Right cardiac atrium (tissue), 5 donors: ENCODE measurements at regions not wholly inside any gene's neighbourhood (a gene's known extent, or its start where the extent isn't known, plus 50 kb on each side); places are given as distances from the start of the nearest gene placed in this dataset.
"Not testable (repeated sequence)": the region's sequence is repeated elsewhere in the genome, so short reads cannot be mapped to it uniquely, and the experiment has no call there.

Experiments used
- ATAC-seq, 2 donors: fragments of 200-7000 bp; cut with Tn5 transposase; one replicate each; pipeline versions ENCODE4 v1.8.0 to v1.9.1; 2020; ENCODE audit warnings: moderate library complexity in 2 of 2, mild to moderate bottlenecking in 1 of 2
- DNase-seq, 3 donors: peaks; one replicate each; pipeline ENCODE4 v3.0.0-alpha.2; 2020
- H3K27ac ChIP-seq: one replicate; pipeline ENCODE4 v1.5.1; 2013; ENCODE audit warnings: mild to moderate bottlenecking, low read length, control low read depth, moderate library complexity
- H3K27me3 ChIP-seq: one replicate; pipeline ENCODE4 v1.6.1; 2013; ENCODE audit not compliant: control insufficient read depth, insufficient read depth
- H3K4me1 ChIP-seq: one replicate; pipeline ENCODE4 v1.6.1; 2013; ENCODE audit warnings: low read length; ENCODE audit not compliant: control insufficient read depth, insufficient read depth
- H3K4me3 ChIP-seq: one replicate; pipeline ENCODE4 v1.5.1; 2013; ENCODE audit warnings: low read length, control low read depth
- H3K9me3 ChIP-seq: one replicate; pipeline ENCODE4 v1.6.1; 2013; ENCODE audit warnings: low read length; ENCODE audit not compliant: control insufficient read depth
- WGBS: extraction: QIAGEN DNeasy Blood & Tissue Kit; methylation state at CpG from one replicate; pipeline ENCODE4 v1.1.7; 2013; 5-methylcytosine and 5-hydroxymethylcytosine counted together
- intact Hi-C, 4 donors: fragments of 100-400 bp; cut with DNase I; formaldehyde crosslinking; loops; one replicate each; pipeline versions ENCODE4 v1.11.0 to v1.14.0; 2022 to 2023
- donor health status: healthy with polysubstance abuse.
- donor health status: DM: no; HTN: yes; CAD: no.
- donor health status: DM: no; HTN: no; CAD: no.
- donor health status: DM: no; HTN: yes; CAD: no; lungs with severe emphysema.
- donor health status: DM: yes; HTN: yes; CAD: no.

GRCh38 chr4:114442856-114443255 lies 155.8 kb upstream of the UGT8 start:
- DNase-seq (no peak), ATAC-seq (no peak)
- no peaks in the 10 kb centered on the region for H3K27me3 ChIP-seq
- H3K4me3 ChIP-seq: no peak overlapping the region
- no peak overlapping the region for H3K27ac ChIP-seq
- intact Hi-C loops: no loop called here
- WGBS: 60% methylated on average over 3 of the region's 3 CpGs
- no peaks in the 10 kb centered on the region for H3K4me1 ChIP-seq
- no peaks in the 10 kb centered on the region for H3K9me3 ChIP-seq

GRCh38 chr4:114444211-114444610 lies 154.4 kb upstream of the UGT8 start:
- H3K27ac ChIP-seq: no peak overlapping the region
- H3K4me1 ChIP-seq: no peaks in the 10 kb centered on the region
- 49% methylated on average over 1 of the region's 1 CpG for WGBS
- H3K27me3 ChIP-seq: no peaks in the 10 kb centered on the region
- H3K9me3 ChIP-seq: no peaks in the 10 kb centered on the region
- H3K4me3 ChIP-seq: no peak overlapping the region
- intact Hi-C loops: no loop called here
- ATAC-seq (no peak), DNase-seq (no peak)

DNA sequence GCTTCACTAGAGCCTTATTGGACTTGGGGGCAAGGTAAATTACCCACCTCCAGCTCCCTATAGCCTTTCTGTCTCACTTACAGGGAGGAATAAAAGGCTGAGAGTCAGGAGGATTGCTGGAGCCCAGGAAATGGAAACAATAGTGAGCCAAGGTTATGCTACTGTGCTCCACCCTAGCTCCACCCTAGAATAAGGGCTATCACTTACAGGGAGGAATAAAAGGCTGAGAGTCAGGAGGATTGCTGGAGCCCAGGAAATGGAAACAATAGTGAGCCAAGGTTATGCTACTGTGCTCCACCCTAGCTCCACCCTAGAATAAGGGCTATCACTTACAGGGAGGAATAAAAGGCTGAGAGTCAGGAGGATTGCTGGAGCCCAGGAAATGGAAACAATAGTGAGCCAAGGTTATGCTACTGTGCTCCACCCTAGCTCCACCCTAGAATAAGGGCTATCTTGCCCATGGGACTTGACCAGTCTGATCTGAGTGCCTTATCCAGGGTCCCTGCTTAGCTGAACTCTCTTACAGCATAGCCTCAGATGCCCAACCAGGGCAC lies 150.6 kb upstream of the UGT8 start:
- H3K9me3 ChIP-seq, H3K27ac ChIP-seq, H3K27me3 ChIP-seq, DNase-seq, intact Hi-C loops, H3K4me1 ChIP-seq, H3K4me3 ChIP-seq: not testable (repeated sequence)
- peak in 1 of 2 donors; percentile 23 for ATAC-seq

- no peak overlapping the region for H3K4me3 ChIP-seq
- H3K27me3 ChIP-seq: no peaks in the 10 kb centered on the region
- ATAC-seq: no peak
- 56% methylated on average over 2 of the region's 2 CpGs for WGBS
- no peak for DNase-seq
- H3K9me3 ChIP-seq: no peaks in the 10 kb centered on the region
- H3K27ac ChIP-seq: no peak overlapping the region
- intact Hi-C loops: no loop called here
- H3K4me1 ChIP-seq: no peaks in the 10 kb centered on the region
Observed at GRCh38 chr4:114458728-114459127, 139.9 kb upstream of the UGT8 start.

GRCh38 chr4:114464726-114465272 lies 133.8 kb upstream of the UGT8 start:
- Histone ChIP-seq H3K4me1 (no peaks in the 10 kb centered on the region), H3K9me3 (no peaks in the 10 kb centered on the region), H3K4me3 (no peak overlapping the region), H3K27me3 (no peaks in the 10 kb centered on the region), H3K27ac (no peak overlapping the region)
- intact Hi-C loops: no loop called here
- no peak for ATAC-seq
- no peak for DNase-seq
- 56% methylated on average over 7 of the region's 7 CpGs for WGBS

- H3K9me3 ChIP-seq: no peaks in the 10 kb centered on the region
- no peak overlapping the region for H3K27ac ChIP-seq
- DNase-seq (no peak), ATAC-seq (no peak)
- intact Hi-C loops: no loop called here
- no peaks in the 10 kb centered on the region for H3K4me1 ChIP-seq
- no peak overlapping the region for H3K4me3 ChIP-seq
- H3K27me3 ChIP-seq: no peaks in the 10 kb centered on the region
- WGBS: 76% methylated on average over 1 of the region's 1 CpG
Observed at GRCh38 chr4:114465766-114466165, 132.8 kb upstream of the UGT8 start.

GRCh38 chr4:114466299-114466698 lies 132.3 kb upstream of the UGT8 start:
- H3K9me3 ChIP-seq: no peaks in the 10 kb centered on the region
- intact Hi-C loops: no loop called here
- 34% methylated on average over 1 of the region's 1 CpG for WGBS
- ATAC-seq (no peak), DNase-seq (no peak)
- no peak overlapping the region for H3K27ac ChIP-seq
- no peaks in the 10 kb centered on the region for H3K27me3 ChIP-seq
- no peak overlapping the region for H3K4me3 ChIP-seq
- H3K4me1 ChIP-seq: no peaks in the 10 kb centered on the region

DNA sequence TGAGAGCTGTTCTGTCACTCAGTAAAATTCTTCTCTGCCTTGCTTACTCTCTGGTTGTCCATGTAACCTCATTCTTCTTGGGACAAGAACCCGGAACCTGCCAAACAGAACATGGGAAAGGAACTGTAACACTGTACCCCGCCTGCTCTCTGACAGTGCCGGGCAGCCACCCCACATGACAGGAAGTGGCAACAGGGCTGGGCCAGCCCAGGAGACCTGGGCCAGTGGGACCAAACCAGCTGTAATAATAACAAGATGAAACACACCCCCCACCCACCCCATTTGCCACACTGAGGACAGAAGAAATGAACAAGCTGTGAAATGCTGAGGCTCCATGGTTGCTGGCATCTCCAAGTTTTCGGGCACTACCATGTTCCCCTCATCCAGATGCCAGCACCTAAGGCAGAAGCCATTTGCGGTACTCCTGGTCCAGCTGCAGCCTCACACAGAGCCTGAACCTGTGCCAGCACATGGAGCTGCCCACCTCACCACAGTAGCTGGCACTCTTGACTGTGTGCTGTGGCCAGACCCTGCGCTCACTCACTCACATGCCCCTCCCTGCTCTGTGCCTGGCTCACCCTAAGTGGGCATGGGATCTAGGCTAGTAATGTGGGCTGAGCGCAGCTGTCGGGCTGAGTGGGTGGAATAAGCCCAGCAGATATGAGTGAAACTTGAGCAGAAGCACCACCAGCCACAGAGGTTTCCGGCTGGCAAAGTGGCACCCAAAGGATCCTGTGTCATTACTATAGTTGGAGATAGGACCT lies 126.2 kb upstream of the UGT8 start:
- Histone ChIP-seq H3K27me3 (no peaks in the 10 kb centered on the region), H3K4me3 (no peak overlapping the region), H3K4me1 (no peaks in the 10 kb centered on the region), H3K27ac (no peak overlapping the region), H3K9me3 (no peaks in the 10 kb centered on the region)
- intact Hi-C loops: no loop called here
- ATAC-seq: no peak
- 92% methylated on average over 9 of the region's 9 CpGs for WGBS
- peak in 1 of 3 donors; percentile 20 for DNase-seq

DNA sequence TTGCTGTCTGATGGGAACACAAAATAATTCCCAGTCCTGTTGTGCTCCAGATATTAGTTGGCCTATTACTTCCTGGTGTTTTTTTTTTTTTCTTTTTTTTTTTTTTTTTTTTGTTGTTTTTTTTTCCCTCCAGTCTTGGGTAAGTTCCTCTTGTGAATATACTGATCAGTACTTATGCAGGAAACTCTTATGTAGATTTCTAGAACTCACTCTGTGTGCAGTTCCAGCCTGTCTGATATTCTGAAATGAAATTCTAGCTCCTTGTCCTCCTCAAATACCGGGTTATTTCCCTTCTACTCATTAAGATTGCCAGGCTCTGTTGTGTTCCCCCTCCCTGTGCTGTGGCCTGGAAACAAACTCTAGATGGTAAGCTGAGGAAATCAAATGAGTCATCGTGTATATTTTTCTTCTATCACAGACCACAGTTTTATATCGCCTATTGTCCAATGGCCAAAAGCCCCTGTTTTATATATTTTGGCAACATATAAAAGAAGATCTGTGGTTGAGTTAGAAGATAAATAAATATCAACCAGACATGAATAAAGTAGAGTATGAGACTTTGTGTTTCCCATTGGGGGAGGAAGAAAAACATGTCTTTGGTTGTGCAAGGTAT lies 124.3 kb upstream of the UGT8 start:
- H3K9me3 ChIP-seq: no peaks in the 10 kb centered on the region
- ATAC-seq (no peak), DNase-seq (no peak)
- H3K27me3 ChIP-seq: no peaks in the 10 kb centered on the region
- H3K4me1 ChIP-seq: no peaks in the 10 kb centered on the region
- intact Hi-C loops: no loop called here
- 67% methylated on average over 3 of the region's 3 CpGs for WGBS
- no peak overlapping the region for H3K27ac ChIP-seq
- no peak overlapping the region for H3K4me3 ChIP-seq

DNA sequence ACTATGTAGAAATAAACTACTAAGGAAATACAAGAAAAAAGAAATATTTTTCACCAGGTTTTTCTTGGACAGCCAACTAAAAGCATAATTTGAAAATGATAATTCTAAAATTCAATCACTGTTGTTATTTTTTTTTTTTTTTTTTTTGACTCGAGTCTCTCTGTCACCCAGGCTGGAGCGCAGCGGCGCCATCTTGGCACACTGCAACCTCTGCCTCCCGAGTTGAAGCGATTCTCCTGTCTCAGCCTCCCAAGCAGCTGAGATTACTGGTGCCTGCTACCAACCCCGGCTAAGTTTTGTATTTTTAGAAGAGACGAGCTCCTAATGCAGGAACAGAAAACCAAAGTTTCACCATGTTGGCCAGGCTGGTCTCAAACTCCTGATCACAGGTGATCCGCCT lies 122.3 kb upstream of the UGT8 start:
- Histone ChIP-seq H3K4me3 (no peak overlapping the region), H3K9me3 (no peaks in the 10 kb centered on the region), H3K27me3 (no peaks in the 10 kb centered on the region), H3K4me1 (no peaks in the 10 kb centered on the region), H3K27ac (no peak overlapping the region)
- WGBS: 93% methylated on average over 9 of the region's 9 CpGs
- no peak for DNase-seq
- intact Hi-C loops: no loop called here
- ATAC-seq: no peak

- ATAC-seq (no peak), DNase-seq (no peak)
- Histone ChIP-seq H3K27ac (no peak overlapping the region), H3K4me3 (no peak overlapping the region), H3K4me1 (no peaks in the 10 kb centered on the region), H3K9me3 (no peaks in the 10 kb centered on the region), H3K27me3 (no peaks in the 10 kb centered on the region)
- 78% methylated on average over 3 of the region's 3 CpGs for WGBS
- intact Hi-C loops: no loop called here
Observed at GRCh38 chr4:114479595-114479994, 119.0 kb upstream of the UGT8 start.
